Right atrium auricular region (tissue), 2 donors: ENCODE measurements at regions not wholly inside any gene's neighbourhood (a gene's known extent, or its start where the extent isn't known, plus 50 kb on each side); places are given as distances from the start of the nearest gene placed in this dataset.

Experiments
- DNase-seq: peaks from one replicate; pipeline ENCODE4 v3.0.0-alpha.2; 2019; ENCODE audit warnings: low spot score
- H3K27ac ChIP-seq, 2 donors: fragments of 200-600 bp; sonication (generic); 1 replicate in 1 of 2; 2 replicates in 1 of 2; pipeline ENCODE4 v1.5.1; 2016 to 2019
- H3K27me3 ChIP-seq, 2 donors: fragments of 200-600 bp; sonication (generic); one replicate each; pipeline versions ENCODE4 v1.5.1 to v1.6.0; 2017 to 2019
- H3K36me3 ChIP-seq: fragments of 200-600 bp; sonication (generic); one replicate; pipeline ENCODE4 v1.5.1; 2016
- H3K4me1 ChIP-seq, 2 donors: fragments of 200-600 bp; sonication (generic); one replicate each; pipeline versions ENCODE4 v1.5.1 to v1.6.0; 2017 to 2019
- H3K4me3 ChIP-seq, 2 donors: fragments of 200-600 bp; sonication (generic); 1 replicate in 1 of 2; 2 replicates in 1 of 2; pipeline ENCODE4 v1.5.1; 2017 to 2019; ENCODE audit warnings: mild to moderate bottlenecking in 1 of 2, moderate library complexity in 1 of 2
- H3K9me3 ChIP-seq, 2 donors: fragments of 200-600 bp; sonication (generic); one replicate each; pipeline ENCODE4 v1.5.1; 2019
- CTCF ChIP-seq, 2 donors: fragments of 200-600 bp; sonication (generic); IDR thresholded peaks; one replicate each; pipeline ENCODE4 v1.5.1; 2019; ENCODE audit warnings: antibody characterized with exemption in 2 of 2

GRCh38 chr10:6343305-6344010 is 140.7 kb downstream of the PFKFB3 start:
- Histone ChIP-seq H3K4me3 (no peak overlapping the region), H3K27ac (no peak overlapping the region), H3K36me3 (no peaks in the 10 kb centered on the region), H3K27me3 (no peaks in the 10 kb centered on the region), H3K4me1 (peaks cover 0 to 6% of the 10 kb centered on the region in 2 donors), H3K9me3 (no peaks in the 10 kb centered on the region)
- no peak for TF ChIP-seq CTCF (IDR thresholded peaks at IDR 0.05)
- no peak for DNase-seq

GRCh38 chr10:6345404-6345803 is 142.7 kb downstream of the PFKFB3 start:
- Histone ChIP-seq H3K4me1 (peaks cover 0 to 6% of the 10 kb centered on the region in 2 donors), H3K4me3 (no peak overlapping the region), H3K36me3 (no peaks in the 10 kb centered on the region)

GRCh38 chr10:6346631-6347030 is 143.9 kb downstream of the PFKFB3 start:
- Histone ChIP-seq H3K27ac (no peak overlapping the region), H3K27me3 (no peaks in the 10 kb centered on the region), H3K4me1 (peaks cover 0 to 6% of the 10 kb centered on the region in 2 donors), H3K36me3 (no peaks in the 10 kb centered on the region), H3K4me3 (no peak overlapping the region), H3K9me3 (no peaks in the 10 kb centered on the region)
- no peak for DNase-seq
- no peak for TF ChIP-seq CTCF (IDR thresholded peaks at IDR 0.05)

More at GRCh38 chr10:6345404-6345803, 142.7 kb downstream of the PFKFB3 start:
- Histone ChIP-seq H3K9me3 (no peaks in the 10 kb centered on the region), H3K27ac (no peak overlapping the region), H3K27me3 (no peaks in the 10 kb centered on the region)
- TF ChIP-seq CTCF (IDR thresholded peaks at IDR 0.05): no peak
- no peak for DNase-seq

GRCh38 chr10:6347391-6347951 is 144.7 kb downstream of the PFKFB3 start:
- peak overlapping the region in 1 of 2 donors; percentile 3 for H3K27ac ChIP-seq
- no peak overlapping the region for H3K4me3 ChIP-seq
- no peak for DNase-seq
- TF ChIP-seq CTCF (IDR thresholded peaks at IDR 0.05): no peak
- peaks cover 0 to 6% of the 10 kb centered on the region in 2 donors for H3K4me1 ChIP-seq
- H3K9me3 ChIP-seq: no peaks in the 10 kb centered on the region
- H3K27me3 ChIP-seq: no peaks in the 10 kb centered on the region
- H3K36me3 ChIP-seq: no peaks in the 10 kb centered on the region

GRCh38 chr10:6348096-6348874 is 145.6 kb downstream of the PFKFB3 start:
- peak overlapping the region; percentile 3 to 18 for H3K27ac ChIP-seq
- peaks cover 0 to 6% of the 10 kb centered on the region in 2 donors for H3K4me1 ChIP-seq
- DNase-seq: no peak
- H3K36me3 ChIP-seq: no peaks in the 10 kb centered on the region
- TF ChIP-seq CTCF (IDR thresholded peaks at IDR 0.05): no peak
- H3K4me3 ChIP-seq: no peak overlapping the region
- no peaks in the 10 kb centered on the region for H3K27me3 ChIP-seq
- no peaks in the 10 kb centered on the region for H3K9me3 ChIP-seq
